ENCODE measurements at regions not wholly inside any gene's neighbourhood (a gene's known extent, or its start where the extent isn't known, plus 50 kb on each side); places are given as distances from the start of the nearest gene placed in this dataset.

DNA sequence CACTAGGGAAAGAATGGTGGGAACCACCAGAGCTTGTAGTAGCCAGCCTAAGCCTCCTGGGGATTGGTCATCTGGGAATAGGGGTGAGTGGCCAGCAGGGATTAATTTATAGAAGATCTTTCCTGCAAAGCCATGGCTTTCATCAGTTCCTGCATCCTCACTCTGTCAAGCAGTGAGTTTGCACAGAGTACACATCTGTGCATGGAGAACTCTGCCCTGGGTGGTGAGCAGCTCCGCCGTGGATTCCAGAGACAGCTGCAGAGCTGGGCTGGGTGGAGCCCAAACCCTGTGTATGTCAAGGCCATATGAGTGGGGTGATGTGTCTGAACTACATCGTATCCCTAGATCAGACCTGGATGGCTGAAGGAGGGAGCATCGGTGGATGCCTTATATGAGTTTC, 182.2 kb downstream of the GLI2 start:
- DNase-seq (ENCODE audit: low read depth): no peak

DNA sequence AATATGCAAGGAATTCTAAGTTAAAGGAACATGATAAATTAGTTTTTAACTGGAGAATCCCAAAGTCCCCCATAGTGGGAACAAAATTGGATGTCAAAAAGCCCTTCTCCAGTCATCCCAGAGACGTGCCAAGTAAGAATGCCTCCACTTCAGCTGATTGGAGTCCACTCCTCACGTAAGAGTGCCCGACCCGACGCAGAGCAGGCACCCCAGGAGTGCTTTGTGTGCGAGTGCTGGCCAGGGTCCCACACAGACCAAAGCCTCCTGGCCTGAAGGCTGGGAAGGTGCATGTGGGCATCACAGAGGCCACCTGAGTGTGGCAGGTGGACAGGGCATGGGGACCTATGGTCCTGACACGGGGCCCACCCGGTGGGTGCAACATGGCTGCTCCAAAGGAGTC, 183.5 kb downstream of the GLI2 start:
- no peak for DNase-seq (ENCODE audit: low read depth)

DNA sequence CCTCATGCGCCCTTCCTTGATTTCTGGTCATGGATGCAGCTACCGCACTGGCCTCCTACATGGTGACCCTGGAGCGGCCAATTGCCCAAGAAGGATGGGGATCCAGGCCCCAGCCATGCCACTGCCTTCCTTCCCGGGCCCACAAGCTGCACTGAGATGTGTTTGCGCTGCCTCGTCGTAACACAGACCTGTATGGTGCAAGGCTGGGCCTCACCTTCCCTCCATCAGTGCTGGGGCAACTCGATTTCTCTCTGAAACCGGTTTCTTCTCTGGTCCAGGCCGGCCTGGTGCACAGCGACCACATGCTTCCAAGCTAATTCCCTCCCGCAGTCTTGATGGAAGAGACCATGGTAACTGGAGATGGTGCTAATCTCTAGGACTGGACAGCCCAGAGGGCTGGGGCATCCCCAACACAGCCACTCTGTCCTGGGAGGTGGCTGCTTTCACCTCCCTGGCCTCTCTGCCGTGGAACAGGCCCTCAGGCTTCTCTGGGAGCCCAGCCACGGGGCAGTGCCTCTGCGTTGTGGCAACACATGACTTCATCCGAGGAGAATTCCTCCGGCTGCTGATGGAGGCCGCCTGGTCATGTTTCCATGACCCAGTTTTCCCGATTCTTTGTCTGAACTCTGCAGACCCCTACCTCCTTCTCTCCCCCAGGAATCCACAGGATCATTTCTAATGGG, 184.2 kb downstream of the GLI2 start:
- peak; percentile 80 for DNase-seq (ENCODE audit: low read depth)

DNA sequence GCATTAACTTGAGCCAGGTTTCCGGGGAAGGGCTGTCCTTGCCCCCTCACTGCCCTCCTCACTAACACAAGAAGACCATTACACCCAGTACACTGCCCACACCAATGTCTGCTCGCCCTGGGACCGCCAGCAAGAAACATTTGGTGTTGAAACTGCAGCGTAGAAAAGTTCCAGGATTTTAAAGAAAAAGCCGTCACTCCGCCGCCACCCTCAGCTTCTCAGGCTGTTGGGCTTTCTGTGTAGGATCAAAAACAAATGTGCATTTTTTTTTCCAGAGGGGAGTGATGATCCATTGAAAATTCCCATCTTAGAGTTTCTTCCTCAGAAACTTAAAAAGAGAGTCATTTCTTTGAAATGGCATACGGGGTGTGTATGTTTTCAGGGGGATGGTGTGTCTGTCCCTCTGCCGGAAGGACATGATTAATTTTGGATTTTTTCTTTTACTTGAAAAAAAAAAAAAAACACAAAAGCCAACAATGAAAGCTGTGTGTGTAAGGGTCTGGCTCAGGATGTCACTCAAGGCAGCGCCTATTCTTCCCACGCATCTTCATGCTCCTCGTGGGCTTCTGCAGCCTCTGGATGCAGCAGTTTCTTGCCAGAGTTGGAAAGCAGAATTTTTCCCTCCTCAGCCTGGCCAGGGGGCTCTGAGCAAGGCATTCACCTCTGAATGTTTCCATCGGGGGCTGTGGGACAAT, 184.9 kb downstream of the GLI2 start:
- no peak for DNase-seq (ENCODE audit: low read depth)

DNA sequence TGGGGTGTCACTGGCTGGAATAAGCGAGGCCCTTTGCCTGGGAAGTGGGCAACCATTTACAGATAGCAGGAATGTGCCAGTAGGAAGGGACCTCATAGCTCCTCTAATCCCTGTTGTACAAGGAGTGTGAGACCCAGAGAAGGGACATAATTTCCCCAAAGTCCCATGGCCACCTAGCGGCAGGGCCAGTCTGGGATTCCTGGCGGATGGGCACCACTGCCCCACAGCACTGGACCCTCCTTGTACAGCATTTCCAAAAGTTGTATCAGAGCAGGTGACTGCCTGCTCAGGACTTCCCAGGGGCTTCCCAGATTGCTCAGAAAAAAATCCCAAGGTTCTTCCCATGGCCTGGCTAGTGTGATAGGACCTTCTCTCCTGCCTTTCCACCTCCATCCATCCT, 185.8 kb downstream of the GLI2 start:
- no peak for DNase-seq (ENCODE audit: low read depth)

DNA sequence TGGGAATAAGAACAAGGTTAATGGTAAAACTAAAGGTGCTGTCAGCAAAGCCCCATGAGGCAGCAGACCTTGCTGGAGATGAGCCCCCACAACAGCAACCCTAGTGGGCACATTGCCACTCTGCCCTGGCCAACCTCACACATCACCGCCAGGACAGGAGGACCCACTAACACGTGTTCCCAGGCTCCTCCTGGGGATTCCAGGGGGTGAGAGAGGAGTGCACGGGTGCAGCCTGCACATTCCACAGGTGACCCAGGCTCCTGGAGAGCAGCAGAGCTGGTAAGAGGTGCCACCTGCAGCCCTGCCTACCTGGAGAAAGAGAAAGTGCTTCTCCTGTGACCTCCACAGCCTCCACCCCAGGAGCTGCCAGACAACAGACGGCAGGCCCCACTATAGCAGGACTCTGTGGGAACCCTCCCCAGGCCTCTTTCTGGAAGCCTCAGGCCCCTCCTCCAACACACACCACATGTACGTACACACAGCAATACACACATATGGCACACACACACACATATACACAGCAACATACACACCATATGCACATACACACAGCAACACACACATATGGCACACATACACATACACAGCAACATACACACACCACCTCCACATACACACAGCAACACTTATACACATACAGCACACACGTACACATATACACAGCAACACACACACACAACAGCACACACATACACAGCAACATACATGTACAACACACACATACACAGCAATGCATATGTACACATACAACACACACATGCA, 187.1 kb downstream of the GLI2 start:
- no peak for DNase-seq (ENCODE audit: low read depth)

DNA sequence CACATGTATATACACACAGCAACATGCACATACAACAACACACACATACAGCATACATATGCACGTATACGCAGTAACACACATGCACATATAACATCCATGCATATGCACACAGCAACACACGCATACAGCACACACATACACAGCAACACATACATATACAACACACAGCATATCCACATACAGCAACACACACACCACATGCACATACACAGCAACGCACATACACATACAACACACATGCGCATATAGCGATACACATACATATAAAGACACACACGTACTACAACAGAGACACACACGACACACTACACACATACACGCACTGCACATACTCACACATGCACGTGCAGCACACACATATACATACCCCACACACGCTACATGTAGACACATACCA, 187.8 kb downstream of the GLI2 start:
- no peak for DNase-seq (ENCODE audit: low read depth)

DNA sequence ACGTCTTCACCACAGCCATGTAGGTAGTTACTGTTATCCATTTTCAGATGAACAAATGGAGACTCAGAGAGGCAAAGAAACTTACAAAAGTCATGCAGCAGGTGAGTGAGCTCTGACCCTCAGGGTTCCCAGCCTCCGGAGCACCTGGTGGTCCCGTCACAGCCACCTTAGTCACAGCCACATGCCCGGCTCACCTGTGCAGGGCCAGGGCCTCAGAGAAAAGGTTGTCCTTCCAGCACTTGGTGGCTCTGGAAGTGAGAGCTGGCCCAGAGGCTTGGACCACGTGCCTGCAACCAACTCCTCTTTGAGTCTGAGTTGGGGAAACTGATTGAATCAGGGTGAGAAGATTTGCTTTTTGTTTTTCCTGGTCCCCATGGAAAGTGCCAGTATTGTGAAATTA, 189.3 kb downstream of the GLI2 start:
- DNase-seq (ENCODE audit: low read depth): no peak

DNA sequence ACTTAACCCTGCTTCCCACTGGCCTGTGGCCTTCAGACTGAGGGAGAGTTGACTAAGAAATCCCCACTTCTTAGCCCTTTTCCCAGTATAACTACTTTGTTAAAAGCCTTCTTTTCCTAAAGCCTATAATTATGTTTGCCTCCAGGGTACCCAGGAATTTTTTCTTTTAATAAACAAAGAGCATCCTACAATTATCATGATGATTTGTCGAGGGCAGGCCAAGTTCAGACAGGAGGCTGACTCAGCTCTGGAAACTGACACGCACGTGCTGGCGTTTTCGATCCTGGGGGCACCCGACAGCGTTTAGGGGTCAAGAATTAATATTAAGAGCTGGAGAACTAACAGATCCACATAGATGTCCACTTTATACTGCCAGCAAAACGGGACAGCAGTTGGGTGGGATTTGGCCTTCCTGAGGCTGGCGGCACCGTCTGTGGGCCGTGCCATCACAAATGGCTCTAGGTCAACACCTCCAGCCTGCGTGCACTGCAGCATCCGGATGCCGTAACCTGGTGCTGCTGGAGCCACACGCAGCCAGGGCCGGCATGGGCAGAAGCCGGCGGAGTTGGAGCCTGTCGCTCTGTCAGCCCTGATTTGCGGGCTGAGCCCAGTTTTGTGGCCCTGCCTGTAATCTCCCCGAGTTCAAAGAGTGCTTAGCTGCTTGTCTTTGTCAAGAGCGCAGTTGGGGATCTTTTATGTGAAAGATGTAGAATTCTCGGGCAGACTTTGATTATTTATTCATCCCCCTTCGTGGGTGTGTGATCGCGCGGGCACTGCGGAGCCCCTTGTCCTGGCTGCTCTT, 191.0 kb downstream of the GLI2 start:
- peak; percentile 72 for DNase-seq (ENCODE audit: low read depth)

DNA sequence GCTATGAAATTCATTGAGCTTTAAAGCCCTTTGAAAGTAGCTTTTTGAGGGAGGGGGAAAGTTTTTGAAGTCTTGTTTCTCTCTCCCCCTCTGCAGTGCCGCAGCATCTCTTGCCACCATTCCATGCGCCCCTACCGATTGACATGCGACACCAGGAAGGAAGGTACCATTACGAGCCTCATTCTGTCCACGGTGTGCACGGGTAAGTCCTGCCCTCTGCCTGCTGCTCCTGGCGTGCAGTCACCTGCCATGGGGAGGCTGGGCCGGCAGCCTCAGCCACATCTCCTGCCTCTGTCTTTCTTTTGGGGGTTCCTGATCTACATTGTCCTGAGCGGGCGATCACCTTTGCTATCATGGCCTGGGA, 191.6 kb downstream of the GLI2 start:
- no peak for DNase-seq (ENCODE audit: low read depth)

DNA sequence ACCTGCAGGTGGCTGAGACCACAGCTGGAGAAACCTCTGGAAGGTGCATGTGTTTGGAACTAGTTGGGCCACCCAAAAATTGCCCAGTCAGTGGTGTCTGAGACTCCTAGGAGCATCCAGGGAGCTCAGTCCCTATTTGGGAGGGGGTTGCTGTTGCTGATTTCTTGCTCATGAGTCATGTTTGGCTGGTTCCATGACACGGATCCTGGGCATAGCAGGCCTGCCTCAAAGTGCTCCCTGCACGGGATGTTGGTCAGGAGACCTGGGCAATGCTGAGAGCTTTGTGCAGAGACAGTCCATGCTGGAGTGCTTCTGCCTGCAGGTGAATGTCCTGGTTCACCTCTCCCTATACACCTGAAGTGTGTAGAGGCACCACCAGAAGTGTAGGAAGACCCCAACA, 194.2 kb downstream of the GLI2 start:
- DNase-seq (ENCODE audit: low read depth): peak; percentile 56

DNA sequence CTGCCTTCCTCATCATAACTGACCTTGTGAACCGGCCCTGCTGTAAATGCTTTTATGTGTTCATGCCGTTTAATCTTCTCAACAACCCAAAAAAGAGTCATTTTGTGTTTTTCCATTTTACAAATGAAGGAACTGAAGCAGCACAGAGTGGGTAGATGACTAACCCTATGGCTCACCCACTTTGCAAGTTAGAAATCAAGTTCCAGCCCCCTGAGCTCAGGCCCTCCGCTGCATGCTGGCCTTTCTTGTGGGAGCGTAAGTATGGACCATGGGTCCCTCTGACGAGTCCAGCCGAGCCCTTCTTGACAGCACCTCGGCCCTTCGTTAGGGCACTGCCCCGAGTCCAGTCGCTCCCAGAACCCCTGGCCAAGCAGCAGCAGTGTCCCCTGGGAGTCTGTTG, 194.6 kb downstream of the GLI2 start:
- DNase-seq (ENCODE audit: low read depth): peak; percentile 36

DNA sequence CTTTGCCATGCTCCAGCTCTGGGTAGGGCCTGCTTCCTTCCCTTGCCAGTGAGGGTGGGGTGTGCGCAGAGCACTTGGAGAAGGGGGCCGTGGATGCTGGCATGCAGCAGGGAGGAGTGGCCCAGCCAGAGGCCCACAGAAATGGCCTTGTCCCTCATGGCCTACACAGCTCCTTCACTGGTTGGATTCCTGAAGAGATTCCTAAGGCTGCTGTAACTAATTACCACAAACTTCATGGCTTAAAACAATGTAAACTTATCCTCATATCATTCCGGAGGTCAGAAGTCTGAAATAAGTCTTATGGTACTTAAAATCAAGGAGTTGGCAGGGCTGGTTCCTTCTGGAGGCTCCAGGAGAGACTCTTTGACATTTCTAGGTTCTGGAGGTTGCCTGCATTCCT, 195.2 kb downstream of the GLI2 start:
- no peak for DNase-seq (ENCODE audit: low read depth)

DNA sequence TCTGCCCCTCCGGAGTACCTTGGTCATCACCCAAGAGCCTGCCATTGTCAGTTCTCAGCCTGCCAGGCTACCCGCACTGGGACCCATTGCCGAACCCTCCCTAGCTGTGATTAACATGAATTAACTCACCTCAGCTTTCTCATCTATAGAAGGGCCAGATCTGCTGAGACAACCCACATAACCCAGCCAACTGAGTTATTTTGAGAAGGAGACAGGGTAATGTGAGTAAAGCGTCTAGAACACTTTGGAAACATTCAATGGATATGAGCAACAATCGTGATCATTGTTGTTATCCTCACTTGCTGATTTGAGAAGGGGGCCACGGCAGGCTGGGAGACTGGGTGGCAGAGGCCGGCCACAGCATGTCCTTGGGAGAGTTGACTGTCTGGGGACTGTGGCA, 196.8 kb downstream of the GLI2 start:
- no peak for DNase-seq (ENCODE audit: low read depth)

DNA sequence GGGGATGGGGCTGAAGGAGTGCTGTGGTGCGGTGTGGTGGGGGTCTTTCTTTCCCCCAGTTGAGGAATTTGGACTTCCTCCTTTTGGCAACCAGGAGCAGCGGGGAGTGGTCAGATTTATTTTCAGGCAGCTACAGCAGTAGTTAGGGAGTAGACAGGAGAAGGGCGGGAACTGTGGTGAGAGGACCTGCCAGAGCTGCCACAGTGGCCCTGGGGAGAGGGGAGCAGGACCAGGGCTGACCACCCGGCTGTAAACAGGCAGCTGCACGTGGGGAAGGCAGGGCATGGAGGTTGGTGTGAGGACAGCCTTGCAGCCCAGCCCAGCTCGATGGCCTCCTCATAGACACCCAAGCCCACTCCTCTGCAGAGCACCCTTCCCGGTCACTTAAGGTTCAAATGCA, 197.2 kb downstream of the GLI2 start:
- DNase-seq (ENCODE audit: low read depth): no peak

DNA sequence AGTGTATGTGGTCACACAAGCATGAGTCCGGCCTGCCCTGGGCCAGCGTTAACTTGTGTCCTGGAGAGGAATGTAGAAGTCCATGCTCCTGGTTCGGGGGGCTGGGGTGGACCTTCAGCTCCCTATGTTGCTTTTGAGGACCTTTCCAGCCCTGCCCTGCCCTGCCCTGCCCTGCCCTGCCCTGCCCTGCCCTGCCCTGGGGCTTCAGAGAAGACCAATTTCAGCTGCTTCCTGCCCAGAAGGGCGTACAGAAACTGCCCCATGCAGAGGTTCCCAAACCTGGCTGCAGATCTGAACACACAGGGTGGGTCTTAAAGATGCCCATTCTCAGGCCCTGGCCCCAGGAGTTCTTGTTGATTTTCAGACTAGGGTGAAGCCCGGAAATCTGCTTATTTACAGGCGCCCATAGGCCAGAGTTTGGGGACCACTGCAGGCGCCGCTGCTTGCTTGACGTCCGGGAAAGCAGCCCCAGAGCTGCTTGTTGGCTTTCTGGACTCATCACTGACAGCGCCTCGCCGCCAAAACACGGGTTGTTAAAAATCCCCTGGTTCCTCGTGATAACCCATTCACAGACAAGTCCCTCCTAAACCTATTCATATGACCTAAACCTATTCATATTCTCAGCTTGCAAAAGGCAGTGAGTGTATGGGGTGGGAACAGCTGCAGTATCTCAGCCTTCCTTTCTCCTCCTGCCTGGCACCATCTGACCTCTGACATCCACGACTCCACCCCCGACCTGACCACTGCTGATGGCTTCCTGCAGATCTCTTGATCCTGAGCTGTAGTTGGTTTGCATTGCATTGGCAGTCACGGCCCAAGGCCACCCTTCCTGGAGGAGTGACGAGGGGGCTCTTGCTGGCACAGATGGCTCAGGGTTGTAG, 198.3 kb downstream of the GLI2 start:
- peak; percentile 39 for DNase-seq (ENCODE audit: low read depth)

DNA sequence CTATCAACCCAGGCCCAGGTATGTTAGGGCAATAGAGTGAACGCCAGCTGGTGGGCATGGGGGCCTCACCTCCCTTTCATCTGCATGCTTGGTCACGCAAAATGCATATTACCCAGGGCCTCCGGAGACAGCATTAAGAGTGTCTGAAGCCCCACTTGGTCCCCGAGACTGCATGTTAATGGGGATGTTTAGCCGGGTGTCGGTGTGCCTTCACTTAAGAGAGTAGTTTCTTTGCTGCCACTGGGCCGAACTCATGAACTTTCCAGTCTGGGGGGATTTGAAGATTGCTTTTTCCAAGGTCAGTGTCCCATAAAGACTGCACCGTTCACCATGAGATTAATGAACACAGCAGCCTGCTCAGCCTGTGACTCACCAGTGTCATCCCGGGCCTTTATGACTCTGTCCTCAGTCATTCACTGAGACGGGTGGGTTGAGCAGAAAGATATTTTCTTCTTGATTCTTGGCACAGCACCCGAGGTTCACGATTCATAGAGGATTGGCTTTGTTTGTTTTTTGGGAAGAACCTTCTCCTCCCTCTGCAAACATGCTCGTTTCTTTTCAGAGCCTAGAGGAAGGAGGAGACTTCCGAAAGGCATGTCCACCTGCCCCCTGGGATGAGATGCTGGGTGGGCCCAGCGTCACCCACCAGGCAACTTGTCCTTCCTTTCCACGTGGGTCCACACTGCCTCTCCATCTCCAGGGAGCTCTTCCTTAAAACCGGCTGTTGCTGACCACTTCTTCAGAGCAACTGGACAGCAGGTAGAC, 199.1 kb downstream of the GLI2 start:
- DNase-seq (ENCODE audit: low read depth): peak; percentile 96

DNA sequence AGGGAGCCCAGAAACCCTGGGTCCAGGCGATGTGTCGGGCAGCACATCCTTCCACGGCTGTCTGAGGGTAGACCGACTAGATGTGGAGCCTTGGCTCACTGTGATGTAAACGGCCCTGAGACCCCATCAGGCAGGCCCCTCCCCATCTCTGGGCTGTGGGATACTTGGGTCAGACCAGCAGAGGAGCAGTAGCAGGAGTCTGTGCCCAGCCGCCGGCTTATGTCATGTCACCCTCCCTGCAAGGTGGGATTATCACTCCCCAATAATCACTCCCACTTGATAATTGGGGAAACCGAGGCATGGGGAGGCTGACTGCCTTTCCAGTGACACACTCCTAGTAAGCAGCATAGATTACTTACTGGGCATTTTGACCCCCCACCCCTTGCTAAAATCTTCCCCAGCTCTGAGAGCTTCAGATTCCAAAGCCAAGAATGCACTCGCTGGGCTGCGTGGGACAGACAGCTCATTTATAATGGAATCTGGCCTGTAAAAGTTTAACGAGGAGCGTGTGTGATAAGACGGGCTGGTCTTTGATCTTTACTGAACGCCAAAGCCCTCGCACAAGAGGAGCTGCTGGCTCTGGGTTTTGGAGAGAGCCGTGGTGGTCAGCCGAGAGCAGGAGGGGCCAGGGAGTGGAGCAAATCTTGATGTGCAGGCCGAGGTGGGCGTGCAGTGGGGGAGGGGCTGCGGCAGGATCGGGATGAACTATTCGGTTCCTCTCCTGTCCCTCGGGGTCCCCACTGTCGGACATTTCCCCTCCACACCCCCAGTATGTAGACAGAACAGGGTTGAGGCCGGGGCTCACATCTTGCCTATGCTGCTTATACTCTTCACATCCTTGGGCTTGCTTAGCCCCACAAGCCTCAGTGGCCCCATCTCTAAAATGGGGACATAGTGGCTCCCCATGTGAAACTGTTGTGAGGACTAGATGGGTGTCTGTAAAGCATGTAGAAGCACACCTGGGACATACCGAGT, 200.0 kb downstream of the GLI2 start:
- peak; percentile 78 for DNase-seq (ENCODE audit: low read depth)
